K562 (cell line): ENCODE measurements at regions not wholly inside any gene's neighbourhood (a gene's known extent, or its start where the extent isn't known, plus 50 kb on each side); places are given as distances from the start of the nearest gene placed in this dataset.
A peak's percentile ranks its signal among the peaks of the same experiment; 100 is the strongest.

Experiments
- AFF4 ChIP-seq: sonication (generic); formaldehyde crosslinking; IDR thresholded peaks from 2 replicates; pipeline ENCODE4 v1.8.0; 2023; ENCODE audit warnings: mild to moderate bottlenecking, missing genetic modification reagents
- CEBPB ChIP-seq: fragments of 450-650 bp; IDR thresholded peaks from 2 replicates; pipeline ENCODE4 v1.6.1; 2016; ENCODE audit warnings: missing genetic modification characterization, missing compliant biosample characterization
- KLF13 ChIP-seq: fragments of 450-650 bp; IDR thresholded peaks from 2 replicates; pipeline ENCODE4 v1.6.1; 2016; ENCODE audit warnings: missing genetic modification characterization, low read depth, mild to moderate bottlenecking, missing compliant biosample characterization, moderate library complexity, borderline replicate concordance
- MEF2D ChIP-seq: conservative IDR thresholded peaks from 2 replicates; pipeline ENCODE4 v1.6.1; 2016; ENCODE audit warnings: low read depth, missing genetic modification characterization, missing compliant biosample characterization
- POLR2AphosphoS5 ChIP-seq: IDR thresholded peaks from 2 replicates; pipeline ENCODE4 v1.6.1; 2011; ENCODE audit warnings: mild to moderate bottlenecking, low read depth, low read length, moderate library complexity; ENCODE audit not compliant: control insufficient read depth, insufficient read depth
- SP2 ChIP-seq: IDR thresholded peaks from 2 replicates; pipeline ENCODE4 v1.6.1; 2011; ENCODE audit warnings: mild to moderate bottlenecking, low read depth, low read length, moderate library complexity; ENCODE audit not compliant: poor library complexity, severe bottlenecking; ENCODE audit errors: extremely low read depth
- TRIM24 ChIP-seq, 2 experiments: fragments of 450-650 bp; IDR thresholded peaks; 2 replicates each; pipeline ENCODE4 v1.6.1; 2016
- ZNF239 ChIP-seq: fragments of 250-450 bp; sonication (Bioruptor Pico); IDR thresholded peaks from 2 replicates; pipeline ENCODE4 v1.4.0; 2020; ENCODE audit warnings: mild to moderate bottlenecking
- ZNF780A ChIP-seq: fragments of 250-450 bp; sonication (Bioruptor Pico); IDR thresholded peaks from 2 replicates; pipeline ENCODE4 v1.5.0; 2021; ENCODE audit warnings: mild to moderate bottlenecking
- TF ChIP-seq, protein P1 (sequence below): fragments of 250-450 bp; sonication (Bioruptor Pico); IDR thresholded peaks from 2 replicates; pipeline ENCODE4 v1.8.0; 2021; ENCODE audit warnings: mild to moderate bottlenecking, moderate library complexity
- TF ChIP-seq, protein P2 (sequence below): fragments of 200-600 bp; sonication (generic); IDR thresholded peaks from one replicate; pipeline ENCODE4 v1.6.1; 2012; ENCODE audit warnings: mild to moderate bottlenecking, low read depth, low read length, inconsistent platforms

GRCh38 chr11:109939166-109939810 is 153.9 kb upstream of the ZC3H12C start (continued):
- TF ChIP-seq AFF4 (no peak), POLR2AphosphoS5 (no peak), TRIM24 (IDR thresholded peaks at IDR 0.05) (no peak), ZNF239 (CRISPR knock-in tag) (peak; percentile 78), MEF2D (tag) (no peak), KLF13 (tag) (no peak), SP2 (no peak), ZNF780A (CRISPR knock-in tag) (no peak), CEBPB (tag) (no peak)
- TF ChIP-seq, protein P1, sequence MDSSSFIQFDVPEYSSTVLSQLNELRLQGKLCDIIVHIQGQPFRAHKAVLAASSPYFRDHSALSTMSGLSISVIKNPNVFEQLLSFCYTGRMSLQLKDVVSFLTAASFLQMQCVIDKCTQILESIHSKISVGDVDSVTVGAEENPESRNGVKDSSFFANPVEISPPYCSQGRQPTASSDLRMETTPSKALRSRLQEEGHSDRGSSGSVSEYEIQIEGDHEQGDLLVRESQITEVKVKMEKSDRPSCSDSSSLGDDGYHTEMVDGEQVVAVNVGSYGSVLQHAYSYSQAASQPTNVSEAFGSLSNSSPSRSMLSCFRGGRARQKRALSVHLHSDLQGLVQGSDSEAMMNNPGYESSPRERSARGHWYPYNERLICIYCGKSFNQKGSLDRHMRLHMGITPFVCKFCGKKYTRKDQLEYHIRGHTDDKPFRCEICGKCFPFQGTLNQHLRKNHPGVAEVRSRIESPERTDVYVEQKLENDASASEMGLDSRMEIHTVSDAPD (CRISPR knock-in tag): no peak
- TF ChIP-seq, protein P2, sequence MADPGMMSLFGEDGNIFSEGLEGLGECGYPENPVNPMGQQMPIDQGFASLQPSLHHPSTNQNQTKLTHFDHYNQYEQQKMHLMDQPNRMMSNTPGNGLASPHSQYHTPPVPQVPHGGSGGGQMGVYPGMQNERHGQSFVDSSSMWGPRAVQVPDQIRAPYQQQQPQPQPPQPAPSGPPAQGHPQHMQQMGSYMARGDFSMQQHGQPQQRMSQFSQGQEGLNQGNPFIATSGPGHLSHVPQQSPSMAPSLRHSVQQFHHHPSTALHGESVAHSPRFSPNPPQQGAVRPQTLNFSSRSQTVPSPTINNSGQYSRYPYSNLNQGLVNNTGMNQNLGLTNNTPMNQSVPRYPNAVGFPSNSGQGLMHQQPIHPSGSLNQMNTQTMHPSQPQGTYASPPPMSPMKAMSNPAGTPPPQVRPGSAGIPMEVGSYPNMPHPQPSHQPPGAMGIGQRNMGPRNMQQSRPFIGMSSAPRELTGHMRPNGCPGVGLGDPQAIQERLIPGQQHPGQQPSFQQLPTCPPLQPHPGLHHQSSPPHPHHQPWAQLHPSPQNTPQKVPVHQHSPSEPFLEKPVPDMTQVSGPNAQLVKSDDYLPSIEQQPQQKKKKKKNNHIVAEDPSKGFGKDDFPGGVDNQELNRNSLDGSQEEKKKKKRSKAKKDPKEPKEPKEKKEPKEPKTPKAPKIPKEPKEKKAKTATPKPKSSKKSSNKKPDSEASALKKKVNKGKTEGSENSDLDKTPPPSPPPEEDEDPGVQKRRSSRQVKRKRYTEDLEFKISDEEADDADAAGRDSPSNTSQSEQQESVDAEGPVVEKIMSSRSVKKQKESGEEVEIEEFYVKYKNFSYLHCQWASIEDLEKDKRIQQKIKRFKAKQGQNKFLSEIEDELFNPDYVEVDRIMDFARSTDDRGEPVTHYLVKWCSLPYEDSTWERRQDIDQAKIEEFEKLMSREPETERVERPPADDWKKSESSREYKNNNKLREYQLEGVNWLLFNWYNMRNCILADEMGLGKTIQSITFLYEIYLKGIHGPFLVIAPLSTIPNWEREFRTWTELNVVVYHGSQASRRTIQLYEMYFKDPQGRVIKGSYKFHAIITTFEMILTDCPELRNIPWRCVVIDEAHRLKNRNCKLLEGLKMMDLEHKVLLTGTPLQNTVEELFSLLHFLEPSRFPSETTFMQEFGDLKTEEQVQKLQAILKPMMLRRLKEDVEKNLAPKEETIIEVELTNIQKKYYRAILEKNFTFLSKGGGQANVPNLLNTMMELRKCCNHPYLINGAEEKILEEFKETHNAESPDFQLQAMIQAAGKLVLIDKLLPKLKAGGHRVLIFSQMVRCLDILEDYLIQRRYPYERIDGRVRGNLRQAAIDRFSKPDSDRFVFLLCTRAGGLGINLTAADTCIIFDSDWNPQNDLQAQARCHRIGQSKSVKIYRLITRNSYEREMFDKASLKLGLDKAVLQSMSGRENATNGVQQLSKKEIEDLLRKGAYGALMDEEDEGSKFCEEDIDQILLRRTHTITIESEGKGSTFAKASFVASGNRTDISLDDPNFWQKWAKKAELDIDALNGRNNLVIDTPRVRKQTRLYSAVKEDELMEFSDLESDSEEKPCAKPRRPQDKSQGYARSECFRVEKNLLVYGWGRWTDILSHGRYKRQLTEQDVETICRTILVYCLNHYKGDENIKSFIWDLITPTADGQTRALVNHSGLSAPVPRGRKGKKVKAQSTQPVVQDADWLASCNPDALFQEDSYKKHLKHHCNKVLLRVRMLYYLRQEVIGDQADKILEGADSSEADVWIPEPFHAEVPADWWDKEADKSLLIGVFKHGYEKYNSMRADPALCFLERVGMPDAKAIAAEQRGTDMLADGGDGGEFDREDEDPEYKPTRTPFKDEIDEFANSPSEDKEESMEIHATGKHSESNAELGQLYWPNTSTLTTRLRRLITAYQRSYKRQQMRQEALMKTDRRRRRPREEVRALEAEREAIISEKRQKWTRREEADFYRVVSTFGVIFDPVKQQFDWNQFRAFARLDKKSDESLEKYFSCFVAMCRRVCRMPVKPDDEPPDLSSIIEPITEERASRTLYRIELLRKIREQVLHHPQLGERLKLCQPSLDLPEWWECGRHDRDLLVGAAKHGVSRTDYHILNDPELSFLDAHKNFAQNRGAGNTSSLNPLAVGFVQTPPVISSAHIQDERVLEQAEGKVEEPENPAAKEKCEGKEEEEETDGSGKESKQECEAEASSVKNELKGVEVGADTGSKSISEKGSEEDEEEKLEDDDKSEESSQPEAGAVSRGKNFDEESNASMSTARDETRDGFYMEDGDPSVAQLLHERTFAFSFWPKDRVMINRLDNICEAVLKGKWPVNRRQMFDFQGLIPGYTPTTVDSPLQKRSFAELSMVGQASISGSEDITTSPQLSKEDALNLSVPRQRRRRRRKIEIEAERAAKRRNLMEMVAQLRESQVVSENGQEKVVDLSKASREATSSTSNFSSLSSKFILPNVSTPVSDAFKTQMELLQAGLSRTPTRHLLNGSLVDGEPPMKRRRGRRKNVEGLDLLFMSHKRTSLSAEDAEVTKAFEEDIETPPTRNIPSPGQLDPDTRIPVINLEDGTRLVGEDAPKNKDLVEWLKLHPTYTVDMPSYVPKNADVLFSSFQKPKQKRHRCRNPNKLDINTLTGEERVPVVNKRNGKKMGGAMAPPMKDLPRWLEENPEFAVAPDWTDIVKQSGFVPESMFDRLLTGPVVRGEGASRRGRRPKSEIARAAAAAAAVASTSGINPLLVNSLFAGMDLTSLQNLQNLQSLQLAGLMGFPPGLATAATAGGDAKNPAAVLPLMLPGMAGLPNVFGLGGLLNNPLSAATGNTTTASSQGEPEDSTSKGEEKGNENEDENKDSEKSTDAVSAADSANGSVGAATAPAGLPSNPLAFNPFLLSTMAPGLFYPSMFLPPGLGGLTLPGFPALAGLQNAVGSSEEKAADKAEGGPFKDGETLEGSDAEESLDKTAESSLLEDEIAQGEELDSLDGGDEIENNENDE: no peak
